Mesothelial cell of epicardium (in vitro differentiated cells): ENCODE measurements at regions not wholly inside any gene's neighbourhood (a gene's known extent, or its start where the extent isn't known, plus 50 kb on each side); places are given as distances from the start of the nearest gene placed in this dataset.

Experiments
- DNase-seq, 2 experiments: peaks; one replicate each; pipeline ENCODE4 v3.0.0; 2021; ENCODE audit warnings: low spot score in 2 of 2; ENCODE audit not compliant: unreplicated experiment in 2 of 2
- H3K27ac Mint-ChIP-seq: 2 replicates; pipeline ENCODE4 v1.8.0; 2021; ENCODE audit warnings: mixed read lengths
- H3K27me3 Mint-ChIP-seq: 2 replicates; pipeline ENCODE4 v1.8.0; 2021; ENCODE audit warnings: low read depth, mixed read lengths
- H3K36me3 Mint-ChIP-seq: 2 replicates; pipeline ENCODE4 v1.8.0; 2021; ENCODE audit warnings: mixed read lengths
- H3K4me1 Mint-ChIP-seq: 2 replicates; pipeline ENCODE4 v1.8.0; 2021; ENCODE audit warnings: mixed read lengths
- H3K4me3 Mint-ChIP-seq: 2 replicates; pipeline ENCODE4 v1.8.0; 2021; ENCODE audit warnings: mild to moderate bottlenecking, moderate library complexity, mixed read lengths
- H3K9me3 Mint-ChIP-seq: 2 replicates; pipeline ENCODE4 v1.8.0; 2021; ENCODE audit warnings: mixed read lengths
- CTCF ChIP-seq: fragments of 200-600 bp; sonication (generic); IDR thresholded peaks from one replicate; pipeline ENCODE4 v1.5.0; 2021; ENCODE audit warnings: antibody characterized with exemption; ENCODE audit not compliant: unreplicated experiment

GRCh38 chr7:95718577-95719410 is 53.6 kb upstream of the DYNC1I1 start:
- TF ChIP-seq CTCF = no peak
- H3K36me3 Mint-ChIP-seq = no peaks in the 10 kb centered on the region
- H3K27ac Mint-ChIP-seq = no peak overlapping the region
- DNase-seq = no peak
- H3K4me3 Mint-ChIP-seq = no peak overlapping the region
- peaks cover 16% of the 10 kb centered on the region for H3K27me3 Mint-ChIP-seq
- H3K9me3 Mint-ChIP-seq = no peaks in the 10 kb centered on the region
- no peaks in the 10 kb centered on the region for H3K4me1 Mint-ChIP-seq

DNA sequence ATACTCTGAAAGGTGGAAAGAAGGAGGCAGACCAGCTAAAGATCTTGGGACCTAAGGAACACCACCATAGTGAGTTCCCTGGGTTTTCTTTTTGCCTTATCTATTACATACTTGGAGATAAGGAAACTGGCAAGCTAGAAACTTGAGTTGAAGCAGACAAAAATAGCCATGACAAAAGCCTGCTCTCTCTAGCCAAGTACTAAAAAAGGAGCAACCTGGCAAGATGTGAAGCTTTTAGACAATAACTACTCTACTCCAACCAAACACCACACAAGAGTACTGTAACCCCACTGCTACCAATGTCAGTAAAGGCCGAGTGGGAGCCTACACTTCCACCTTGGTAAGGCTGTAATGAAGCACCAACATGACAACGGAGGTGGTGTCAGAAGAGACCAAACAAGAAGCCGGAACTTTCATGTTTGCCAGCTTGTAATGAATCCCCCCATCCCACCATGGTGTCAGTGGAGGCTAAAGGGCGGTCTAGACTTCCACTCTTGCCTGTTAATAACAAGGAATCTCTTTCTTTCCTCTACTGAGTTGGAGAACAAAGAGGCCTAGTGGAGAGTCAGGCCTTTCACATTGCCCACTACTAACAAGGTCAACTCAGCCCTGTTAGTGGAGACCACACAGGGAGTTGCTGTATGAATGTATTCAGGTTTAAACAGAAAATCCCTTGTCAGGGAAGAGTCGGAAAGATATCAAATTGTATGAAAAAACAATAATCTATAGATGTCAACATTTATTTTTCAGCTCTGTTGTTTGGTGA is 55.8 kb upstream of the DYNC1I1 start:
- H3K4me1 Mint-ChIP-seq = no peaks in the 10 kb centered on the region
- H3K4me3 Mint-ChIP-seq = no peak overlapping the region
- H3K36me3 Mint-ChIP-seq = no peaks in the 10 kb centered on the region
- no peak overlapping the region for H3K27ac Mint-ChIP-seq
- H3K27me3 Mint-ChIP-seq = peaks cover 12% of the 10 kb centered on the region
- no peak for TF ChIP-seq CTCF
- H3K9me3 Mint-ChIP-seq = peaks cover 9% of the 10 kb centered on the region
- no peak for DNase-seq

- TF ChIP-seq CTCF = no peak
- no peak overlapping the region for H3K27ac Mint-ChIP-seq
Observed at GRCh38 chr7:95715274-95715673, 57.1 kb upstream of the DYNC1I1 start.

DNA sequence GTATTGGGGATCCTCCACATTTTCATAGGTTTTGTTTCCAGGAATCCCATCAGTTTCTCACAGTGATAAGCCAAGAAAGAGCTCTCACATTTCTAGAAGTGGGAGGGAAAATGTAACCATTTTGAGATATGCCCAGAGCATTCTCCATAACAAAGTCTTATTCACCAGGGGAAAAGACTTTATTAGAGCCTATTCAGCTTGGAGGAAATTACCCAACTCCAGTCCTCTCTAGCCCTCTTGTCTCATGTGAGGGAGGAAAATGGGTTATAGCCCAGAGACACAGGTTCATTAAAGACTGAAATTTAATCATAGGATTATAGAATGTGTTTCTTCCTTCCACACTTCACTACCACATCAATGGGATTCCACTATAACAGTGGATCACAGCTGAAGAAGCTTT is 61.6 kb upstream of the DYNC1I1 start:
- Mint-ChIP-seq H3K9me3 (peaks cover 38% of the 10 kb centered on the region), H3K4me3 (no peak overlapping the region), H3K27ac (no peak overlapping the region), H3K4me1 (no peaks in the 10 kb centered on the region), H3K36me3 (no peaks in the 10 kb centered on the region), H3K27me3 (peaks cover 7% of the 10 kb centered on the region)
- DNase-seq = no peak
- TF ChIP-seq CTCF = no peak

More at GRCh38 chr7:95715274-95715673, 57.1 kb upstream of the DYNC1I1 start:
- Mint-ChIP-seq H3K4me3 (no peak overlapping the region), H3K36me3 (no peaks in the 10 kb centered on the region), H3K9me3 (peaks cover 17% of the 10 kb centered on the region), H3K27me3 (peaks cover 7% of the 10 kb centered on the region), H3K4me1 (no peaks in the 10 kb centered on the region)
- no peak for DNase-seq

DNA sequence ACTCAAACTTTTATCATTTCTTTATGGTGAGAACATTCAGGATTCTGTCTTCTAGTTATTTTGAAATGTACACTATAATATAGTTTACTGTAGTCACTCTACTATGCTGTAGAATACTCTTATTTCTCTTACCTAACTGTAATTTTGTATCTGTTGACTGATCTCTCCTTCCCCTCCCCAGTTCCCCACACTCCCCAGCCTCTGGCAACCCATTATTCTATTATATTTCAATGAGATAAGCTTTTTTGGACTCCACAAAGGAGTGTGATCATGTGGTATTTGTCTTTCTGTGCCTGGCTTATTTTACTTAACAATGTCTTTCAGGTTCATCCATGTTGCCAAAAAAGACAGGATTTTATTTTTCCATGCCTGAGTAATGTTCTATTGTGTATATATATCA is 71.4 kb upstream of the DYNC1I1 start:
- peaks cover 29% of the 10 kb centered on the region for H3K9me3 Mint-ChIP-seq
- no peaks in the 10 kb centered on the region for H3K36me3 Mint-ChIP-seq
- no peak for DNase-seq
- no peaks in the 10 kb centered on the region for H3K4me1 Mint-ChIP-seq
- no peak overlapping the region for H3K27ac Mint-ChIP-seq
- no peak for TF ChIP-seq CTCF
- H3K27me3 Mint-ChIP-seq = peaks cover 25% of the 10 kb centered on the region
- no peak overlapping the region for H3K4me3 Mint-ChIP-seq
